DMS114 treated with DMSO at 0.1 percent for 48 hours (cell line): ENCODE measurements at regions not wholly inside any gene's neighbourhood (a gene's known extent, or its start where the extent isn't known, plus 50 kb on each side); places are given as distances from the start of the nearest gene placed in this dataset.
"Not testable (repeated sequence)": the region's sequence is repeated elsewhere in the genome, so short reads cannot be mapped to it uniquely, and the experiment has no call there.

Experiments used
- DNase-seq: peaks from one replicate; lab custom pipeline; 2025; ENCODE audit not compliant: unreplicated experiment; lab: John Stamatoyannopoulos, UW

DNA sequence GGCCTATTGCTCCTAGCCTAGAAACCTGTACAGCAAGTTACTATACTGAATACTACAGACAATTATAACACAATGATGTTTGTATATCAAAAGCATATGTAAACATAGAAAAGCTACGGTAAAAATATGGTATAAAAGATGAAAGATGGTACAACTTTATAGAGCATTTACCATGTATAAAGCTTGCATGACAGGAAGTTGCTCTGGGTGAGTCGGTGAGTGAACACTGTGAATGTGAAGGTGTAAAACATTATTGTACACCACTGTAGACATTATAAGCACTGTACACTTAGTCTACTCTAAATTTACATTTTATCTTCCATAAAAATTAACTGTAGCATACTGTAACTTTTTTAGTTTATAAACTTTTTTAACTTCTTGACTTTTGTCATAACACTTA is 674.3 kb upstream of the ZWINT start:
- no peak for DNase-seq

DNA sequence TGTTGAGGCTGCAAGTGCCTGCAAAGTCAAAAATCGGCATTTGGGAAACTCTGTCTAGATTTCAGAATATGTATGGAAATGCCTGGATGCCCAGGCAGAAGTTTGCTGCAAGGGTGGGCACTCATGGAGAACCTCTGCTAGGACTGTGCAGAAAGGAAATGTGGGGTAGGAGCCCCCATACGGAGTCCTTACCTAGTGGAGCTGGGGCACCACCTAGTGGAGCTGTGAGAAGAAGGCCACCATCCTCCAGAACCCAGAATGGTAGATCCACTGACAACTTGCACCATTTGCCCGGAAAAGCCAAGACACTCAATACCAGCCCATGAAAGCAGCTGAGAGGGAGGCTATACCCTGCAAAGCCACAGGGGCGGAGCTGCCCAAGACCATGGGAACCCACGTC is 671.2 kb upstream of the ZWINT start:
- not testable (repeated sequence) for DNase-seq

DNA sequence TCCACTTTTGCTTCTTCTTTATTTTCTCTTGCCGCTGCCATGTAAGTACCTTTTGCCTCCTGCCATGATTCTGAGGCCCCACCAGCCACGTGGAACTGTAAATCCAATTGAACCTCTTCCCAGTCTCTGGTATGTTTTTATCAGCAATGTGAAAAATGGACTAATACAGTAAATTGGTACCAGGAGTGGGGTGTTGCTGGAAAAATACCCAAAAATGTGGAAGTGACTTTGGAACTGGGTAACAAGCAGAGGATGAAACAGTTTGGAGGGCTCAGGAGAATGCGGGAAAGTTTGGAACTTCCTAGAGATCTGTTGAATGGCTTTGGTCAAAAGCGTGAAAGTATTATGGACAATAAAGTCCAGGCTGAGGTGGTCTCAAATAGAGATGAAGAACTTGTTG is 670.3 kb upstream of the ZWINT start:
- DNase-seq = no peak

DNA sequence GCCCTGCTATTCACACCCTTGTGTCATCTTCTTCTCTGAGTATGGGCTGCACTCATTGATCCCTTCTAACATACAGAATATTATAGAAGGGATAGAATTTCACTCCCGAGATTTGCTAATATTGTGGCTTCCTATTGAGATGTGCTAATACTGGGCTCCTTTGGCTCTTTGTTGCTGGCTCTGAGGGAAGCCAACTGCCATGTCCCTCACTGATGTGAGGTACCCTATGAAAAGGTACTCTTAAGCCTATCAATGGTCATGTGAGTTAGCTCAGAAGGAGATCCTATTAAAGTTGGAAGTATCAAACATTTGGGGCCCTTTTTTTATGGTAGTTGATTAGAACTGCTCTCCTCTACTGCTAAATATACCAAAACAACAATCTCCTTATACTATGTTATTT is 665.2 kb upstream of the ZWINT start:
- DNase-seq = no peak

DNA sequence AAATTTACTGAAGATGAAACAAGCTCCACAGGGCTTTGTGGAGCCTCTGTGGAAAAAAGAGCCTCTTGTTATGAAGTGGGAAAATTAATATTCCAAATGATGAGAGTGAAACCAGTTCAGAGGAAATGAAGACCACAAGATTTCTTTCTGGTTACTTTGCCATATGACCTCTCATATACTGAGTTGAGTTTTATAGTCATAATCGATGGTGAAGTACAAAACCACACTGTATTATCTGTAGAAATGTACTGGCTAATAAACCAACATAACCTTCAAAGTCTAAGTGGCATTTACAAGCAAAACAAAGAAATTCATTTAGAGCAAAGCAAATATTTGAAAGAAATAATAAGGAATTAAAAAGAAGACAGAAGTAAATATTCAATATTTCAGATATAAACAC is 662.6 kb upstream of the ZWINT start:
- no peak for DNase-seq

DNA sequence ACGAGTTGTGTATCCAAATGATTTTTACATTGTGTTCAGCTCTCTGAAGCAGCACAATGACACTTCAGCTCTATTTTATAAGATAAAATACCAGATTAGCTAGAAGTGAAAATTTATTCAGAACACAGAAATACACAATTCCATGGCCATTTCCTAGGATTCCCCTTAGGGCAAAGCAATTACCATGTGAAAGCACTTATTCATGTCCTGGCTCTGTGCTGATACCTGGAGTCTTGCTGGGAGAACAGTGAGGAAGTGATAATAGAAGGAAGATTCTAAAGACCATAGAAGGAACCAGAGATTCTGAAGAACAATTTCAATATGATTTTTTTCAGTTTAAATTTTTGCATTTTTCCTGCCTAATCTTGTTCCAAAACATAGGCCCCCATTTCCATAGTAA is 657.4 kb upstream of the ZWINT start:
- no peak for DNase-seq

DNA sequence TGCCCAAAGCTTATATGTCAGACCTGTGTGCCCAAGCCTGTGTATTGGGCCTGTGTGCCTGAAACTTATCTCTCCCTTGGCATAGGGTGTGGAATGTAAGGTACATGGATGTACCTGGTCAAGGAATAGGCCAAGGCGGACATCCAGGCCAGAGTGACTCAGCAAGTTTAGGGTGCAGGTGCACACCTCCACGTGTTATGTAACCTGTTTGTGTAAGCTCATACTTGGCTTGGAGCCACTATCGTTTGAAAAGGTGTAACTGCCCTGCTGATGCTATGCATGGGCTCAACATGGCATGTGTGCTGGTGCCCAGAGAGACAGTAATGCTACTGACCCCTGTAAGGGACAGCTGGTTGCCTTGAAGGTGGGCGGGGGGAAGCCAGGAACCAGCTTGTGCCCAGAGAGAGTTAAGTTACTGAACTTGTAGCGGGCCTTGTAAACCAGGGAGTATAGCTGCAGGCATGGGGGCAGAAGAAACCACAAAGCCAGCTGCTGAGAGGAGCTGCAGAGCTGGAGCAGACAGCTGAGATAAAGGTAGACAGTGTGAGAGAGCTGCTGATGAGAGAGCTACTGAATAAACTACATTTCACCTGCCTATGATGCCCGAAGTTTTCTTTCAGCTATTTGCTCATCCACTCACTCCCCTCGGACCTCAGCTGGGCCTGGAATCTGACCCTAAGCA is 656.4 kb upstream of the ZWINT start:
- no peak for DNase-seq

DNA sequence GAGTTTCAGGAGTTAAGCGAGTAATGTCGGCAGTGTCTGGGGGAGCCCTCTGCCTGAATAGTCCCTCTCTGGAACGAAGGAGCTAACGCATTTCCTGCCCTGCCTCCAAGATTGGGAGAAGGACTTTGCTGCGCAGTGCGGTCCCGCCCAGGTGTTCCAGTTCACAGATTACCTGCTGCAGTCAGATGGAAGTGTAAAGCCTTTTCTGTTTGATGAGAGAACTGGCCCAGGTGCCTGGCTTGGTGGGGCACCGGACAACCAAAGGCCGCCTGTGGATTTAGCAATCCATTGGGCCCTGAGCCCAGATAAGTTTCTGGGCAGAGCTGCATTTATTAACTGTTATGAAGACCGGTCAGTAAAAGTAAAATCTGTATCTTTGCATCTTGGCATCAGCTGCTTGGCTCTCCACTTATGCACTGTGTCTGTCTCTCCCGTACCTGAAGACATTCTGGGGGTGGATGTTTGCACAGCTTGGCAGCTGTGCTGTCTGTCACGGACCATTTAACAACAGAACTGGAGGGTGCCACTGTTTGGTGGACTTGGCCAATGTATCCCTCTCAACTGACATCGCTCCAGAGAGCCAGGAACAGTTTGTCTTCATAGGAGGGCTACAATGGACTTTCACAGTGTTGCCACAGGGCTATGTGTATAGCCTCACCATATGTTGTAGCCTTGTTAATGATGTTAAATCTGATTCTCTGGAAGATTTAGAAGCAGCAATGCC is 654.7 kb upstream of the ZWINT start:
- no peak for DNase-seq

DNA sequence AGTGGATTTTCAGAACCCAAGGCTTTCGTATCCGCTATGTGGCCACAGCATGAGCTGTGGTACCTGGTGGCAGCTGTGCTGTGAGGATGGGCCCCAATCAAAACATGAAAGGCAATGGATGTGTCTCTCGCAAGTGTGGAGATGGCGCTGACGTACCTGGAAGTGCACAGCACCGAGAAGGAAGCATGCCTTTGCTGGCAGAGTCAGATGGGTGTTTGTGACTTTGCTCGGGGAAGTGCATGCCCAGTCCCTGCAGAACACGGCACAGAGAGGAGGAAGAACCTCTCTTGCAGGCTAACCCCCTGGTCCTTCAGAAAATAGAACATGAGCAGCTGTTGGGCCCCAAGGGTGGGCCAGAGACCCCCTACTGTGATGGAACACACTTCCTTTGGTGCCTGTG is 654.1 kb upstream of the ZWINT start:
- DNase-seq = no peak

DNA sequence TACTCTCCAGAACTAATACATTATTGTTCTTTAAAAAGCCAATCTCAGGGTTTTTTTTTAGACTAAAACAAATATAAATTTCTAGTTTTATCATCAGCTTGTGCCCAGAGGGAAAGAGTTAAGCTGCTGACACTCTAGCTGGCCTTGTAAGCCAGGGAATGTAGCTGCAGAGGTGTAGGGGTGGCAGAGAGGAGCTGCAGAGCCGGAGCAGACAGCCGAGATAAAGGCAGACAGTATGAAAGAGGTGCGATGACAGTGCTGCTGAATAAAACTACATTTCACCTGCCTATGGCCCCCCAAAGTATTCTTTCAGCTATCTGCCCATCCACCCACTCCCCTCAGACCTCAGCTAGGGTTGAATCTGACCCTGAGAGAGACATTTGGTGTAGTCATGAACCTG is 653.7 kb upstream of the ZWINT start:
- no peak for DNase-seq

DNA sequence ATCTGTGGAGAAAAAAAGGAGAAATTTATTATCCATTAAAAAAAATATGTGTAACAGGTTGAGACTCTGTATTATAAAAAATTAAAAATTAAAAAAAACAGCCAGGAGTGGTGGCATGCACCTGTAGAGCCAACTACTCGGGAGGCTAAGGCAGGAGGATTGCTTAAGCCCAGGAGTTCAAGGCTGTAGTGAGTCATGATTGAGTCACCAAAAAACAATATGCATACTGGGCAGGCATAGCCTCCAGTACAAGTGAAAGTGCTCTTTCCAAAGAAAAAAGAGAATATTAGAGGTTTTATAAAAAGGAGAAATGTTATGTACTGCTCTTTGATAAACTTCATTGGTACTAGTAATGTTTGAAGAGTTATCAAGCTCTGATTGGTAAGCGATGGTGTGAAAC is 647.1 kb upstream of the ZWINT start:
- no peak for DNase-seq

DNA sequence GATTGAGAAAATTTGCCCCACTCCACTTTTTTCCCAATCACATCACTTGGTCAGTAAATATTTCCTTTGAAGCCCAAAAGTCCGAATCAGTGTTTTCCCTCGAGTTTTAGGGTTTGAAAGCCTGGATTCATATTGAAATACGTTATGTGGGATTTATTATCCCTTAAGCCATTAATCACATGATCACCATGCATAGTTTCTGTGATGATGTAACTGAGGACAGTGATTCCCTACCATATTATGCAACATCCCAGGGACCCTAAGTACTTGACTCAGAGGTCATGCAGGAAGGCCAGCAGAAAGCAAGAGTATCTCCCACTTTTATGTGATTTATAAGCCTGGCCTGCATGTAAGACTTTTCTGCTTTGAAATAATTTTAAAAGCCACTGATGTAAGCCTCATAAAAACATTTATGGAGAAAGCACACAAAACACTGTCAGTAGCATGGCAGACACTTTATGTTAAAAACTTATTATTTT is 630.6 kb upstream of the ZWINT start:
- no peak for DNase-seq

DNA sequence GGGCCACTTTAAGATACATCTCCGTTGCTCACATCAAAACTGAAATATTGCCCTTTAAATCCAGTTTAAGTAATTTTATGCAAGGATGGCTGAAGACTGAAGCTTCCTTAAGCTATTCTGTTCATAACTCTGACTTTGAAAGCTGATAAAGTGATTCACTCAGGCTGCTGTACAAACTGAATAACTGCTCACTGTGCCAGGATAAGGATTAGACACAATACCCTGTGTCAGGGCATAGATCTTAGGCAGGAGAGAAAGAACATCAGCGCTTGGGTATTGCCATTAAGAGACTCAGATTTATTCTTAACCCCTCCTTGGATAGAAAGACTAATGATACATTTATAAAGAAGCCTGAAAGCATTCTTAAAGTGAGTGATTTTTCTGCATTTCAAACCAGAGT is 614.5 kb upstream of the ZWINT start:
- no peak for DNase-seq

DNA sequence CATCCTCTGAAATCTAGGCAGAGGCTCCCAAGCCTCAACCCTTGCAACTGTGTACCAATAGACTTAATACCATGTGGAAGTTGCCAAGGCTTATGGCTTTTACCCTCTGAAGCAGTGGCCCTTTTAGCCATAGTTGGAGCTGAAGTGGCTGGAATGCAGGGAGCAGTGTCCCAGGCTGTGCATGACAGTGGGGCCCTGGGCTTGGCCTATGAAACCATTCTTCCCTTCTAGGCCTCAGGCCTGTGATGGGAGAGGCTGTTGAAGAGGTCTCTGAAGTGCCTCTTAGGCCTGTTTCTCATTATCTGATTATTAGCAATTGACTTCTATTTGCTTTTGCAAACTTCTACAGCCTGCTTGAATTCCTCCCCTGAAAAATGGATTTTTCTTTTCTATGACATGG is 612.7 kb upstream of the ZWINT start:
- no peak for DNase-seq

DNA sequence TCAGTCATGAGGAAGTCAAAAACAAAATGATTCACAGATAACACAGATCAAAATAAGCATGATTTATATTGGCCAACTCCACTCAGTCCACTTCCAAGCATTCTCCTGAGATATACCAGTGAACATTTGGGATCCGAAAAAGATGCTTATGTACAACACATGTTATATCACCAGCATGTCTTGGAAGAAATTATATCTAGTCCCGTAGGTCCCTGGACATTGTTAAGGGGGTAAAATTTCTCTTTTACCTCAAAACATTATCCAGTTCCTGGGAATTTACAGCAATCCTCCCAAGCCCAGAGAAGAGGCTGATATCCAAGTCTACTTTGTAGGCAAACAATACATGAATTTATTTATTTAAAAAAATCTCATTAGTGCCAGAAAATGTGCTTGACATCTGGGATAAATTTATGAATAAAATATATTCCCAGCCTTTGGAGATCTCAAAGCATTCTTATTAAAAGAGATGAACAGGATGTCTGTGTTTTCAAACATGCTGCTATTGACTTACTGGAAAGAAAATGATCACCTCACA is 582.2 kb upstream of the ZWINT start:
- no peak for DNase-seq

DNA sequence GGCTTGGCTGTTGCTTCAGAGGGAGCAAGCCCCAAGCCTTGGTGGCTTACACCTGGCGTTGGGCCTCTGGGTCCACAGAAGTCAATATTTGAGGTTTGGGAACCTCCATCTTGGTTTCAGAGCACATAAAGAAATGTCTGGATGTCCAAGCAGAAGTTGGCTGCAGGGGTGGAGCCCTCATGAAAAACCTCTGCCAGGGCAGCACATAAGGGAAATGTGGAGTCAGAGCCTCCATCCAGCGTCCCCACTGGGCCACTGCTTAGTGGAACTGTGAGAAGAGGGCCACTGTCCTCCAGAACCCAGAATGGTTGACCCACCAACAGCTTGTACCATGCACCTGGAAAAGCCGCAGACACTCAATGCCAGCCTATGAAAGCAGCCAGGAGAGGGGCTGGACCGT is 573.5 kb upstream of the ZWINT start:
- DNase-seq = no peak

DNA sequence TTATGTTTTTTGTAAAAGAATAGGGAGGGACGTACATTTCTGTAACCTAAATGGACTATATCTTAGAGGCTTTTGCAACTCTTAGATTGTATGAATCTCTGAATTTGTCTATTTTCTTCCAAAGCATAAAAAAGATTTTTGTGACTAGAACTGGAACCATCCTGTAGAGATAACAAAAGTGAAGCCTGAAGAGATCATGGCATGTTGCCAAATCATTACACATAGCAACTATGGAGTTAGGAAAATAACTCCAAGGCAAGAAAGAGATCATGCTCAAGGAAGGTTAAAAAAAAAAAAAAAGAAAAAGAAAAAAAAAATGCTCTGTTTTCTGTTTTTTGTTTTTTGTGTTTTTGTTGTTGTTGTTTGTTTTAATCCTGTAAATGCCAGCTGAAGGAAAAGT is 567.7 kb upstream of the ZWINT start:
- no peak for DNase-seq

DNA sequence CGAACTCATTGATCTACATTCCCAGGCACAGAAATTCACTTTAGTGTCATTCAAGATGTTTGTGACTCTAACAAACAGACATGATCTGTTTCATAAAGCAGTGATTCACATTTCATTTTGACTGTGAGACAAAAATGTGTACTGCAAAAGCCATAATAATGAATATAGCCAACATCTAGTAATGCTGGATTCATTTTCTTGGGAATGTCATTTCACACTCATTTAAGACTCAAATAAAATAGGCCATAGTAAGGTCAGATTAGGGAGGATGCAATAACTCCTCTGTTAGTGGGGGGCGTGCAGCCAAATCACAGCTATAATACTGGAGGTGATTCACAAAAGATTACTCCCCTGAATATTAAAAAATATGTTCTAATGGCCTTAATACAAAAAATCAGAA is 566.6 kb upstream of the ZWINT start:
- DNase-seq = no peak

DNA sequence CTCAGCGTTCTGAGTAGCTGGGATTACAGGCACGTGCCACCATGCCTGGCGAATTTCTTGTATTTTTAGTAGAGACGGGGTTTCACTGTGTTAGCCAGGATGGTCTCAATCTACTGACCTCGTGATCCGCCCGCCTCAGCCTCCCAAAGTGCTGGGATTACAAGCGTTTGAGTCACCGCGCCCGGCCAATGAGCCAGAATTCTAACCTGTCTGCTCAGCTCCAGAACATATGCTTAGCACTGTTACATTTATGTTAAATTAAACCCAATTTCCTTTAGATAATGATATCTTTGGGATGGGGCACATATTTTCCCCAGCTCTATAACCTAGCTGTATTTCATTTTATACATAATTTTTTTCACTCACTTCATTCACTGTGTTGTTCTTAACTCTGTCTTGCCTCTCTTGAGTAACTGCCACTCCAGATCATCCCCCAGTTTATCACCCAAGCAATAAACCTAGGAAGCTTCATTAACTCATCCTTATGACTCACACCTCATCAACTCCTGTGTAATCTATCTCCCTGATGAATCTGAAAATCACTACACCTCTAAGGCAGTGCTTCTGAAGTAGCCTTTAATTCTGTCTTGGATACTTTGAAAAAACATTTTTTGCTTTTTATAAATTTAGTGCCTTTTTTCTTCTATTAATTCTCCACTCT is 559.7 kb upstream of the ZWINT start:
- DNase-seq = no peak

DNA sequence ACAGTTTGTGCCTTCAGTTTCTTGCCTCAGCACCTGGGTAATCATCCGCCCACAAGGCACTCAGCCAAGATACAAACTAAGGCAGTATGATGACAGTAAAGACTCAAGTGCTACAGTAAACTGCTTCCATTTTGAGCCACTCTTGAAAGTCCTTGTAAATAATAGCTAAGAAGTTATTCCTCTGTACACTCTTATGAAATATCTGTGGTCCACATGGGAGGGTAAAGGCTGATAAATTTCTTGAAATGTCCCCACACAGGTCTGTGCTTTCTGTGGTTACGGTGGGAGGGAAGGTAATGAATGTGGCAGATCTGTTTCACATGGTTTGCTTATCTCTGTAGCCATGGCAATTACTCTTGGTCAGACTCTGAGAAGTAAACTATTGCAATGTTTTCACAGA is 551.0 kb upstream of the ZWINT start:
- DNase-seq = no peak

DNA sequence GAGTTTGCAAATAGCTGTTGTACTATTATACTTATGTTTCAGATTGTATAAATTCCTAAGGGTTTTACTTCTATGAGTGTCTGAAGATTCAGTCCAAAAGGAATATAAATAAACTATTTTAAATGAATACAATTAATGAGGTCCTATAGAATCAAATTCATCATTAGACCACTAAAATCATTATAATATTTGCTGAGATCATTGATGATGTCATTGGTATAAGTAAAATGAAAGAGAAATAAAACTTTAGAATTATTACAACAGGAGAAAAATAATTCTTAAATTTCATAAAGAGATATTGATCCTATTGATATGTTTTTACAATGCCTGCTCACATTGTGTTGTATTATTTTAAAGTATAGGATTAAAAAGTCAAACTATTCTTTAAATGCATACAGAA is 544.0 kb upstream of the ZWINT start:
- no peak for DNase-seq

DNA sequence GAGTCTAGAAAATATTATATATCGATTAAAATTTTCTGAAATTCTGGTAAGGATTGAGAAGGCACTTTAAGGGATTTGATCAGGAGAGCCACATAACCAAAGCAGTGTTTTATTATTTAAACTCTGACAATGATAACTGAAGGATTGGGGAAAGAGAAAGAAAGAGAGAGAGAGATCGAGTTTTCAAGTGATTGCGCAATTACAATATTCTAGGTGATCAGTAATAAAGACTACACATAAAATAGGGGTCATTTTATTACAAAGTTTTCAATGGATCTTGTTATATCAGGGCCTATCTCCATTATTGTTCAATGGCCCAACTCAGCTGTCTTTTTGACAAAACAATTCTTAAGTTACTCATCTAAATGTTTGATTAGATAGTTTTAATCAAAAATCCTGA is 541.5 kb upstream of the ZWINT start:
- no peak for DNase-seq
